HFFc6 (cell line): ENCODE measurements at regions not wholly inside any gene's neighbourhood (a gene's known extent, or its start where the extent isn't known, plus 50 kb on each side); places are given as distances from the start of the nearest gene placed in this dataset.
"Not testable (repeated sequence)": the region's sequence is repeated elsewhere in the genome, so short reads cannot be mapped to it uniquely, and the experiment has no call there.

Experiments used
- DNase-seq: peaks from one replicate; pipeline ENCODE4 v3.0.0-alpha.2; 2018
- H3K27ac Mint-ChIP-seq: 2 replicates; pipeline ENCODE4 v1.8.0; 2020; ENCODE audit warnings: mild to moderate bottlenecking, mixed read lengths
- H3K27me3 Mint-ChIP-seq: 2 replicates; pipeline ENCODE4 v1.8.0; 2021; ENCODE audit warnings: mild to moderate bottlenecking, moderate library complexity, mixed read lengths; ENCODE audit not compliant: insufficient read depth
- H3K36me3 Mint-ChIP-seq: 2 replicates; pipeline ENCODE4 v1.8.0; 2021; ENCODE audit warnings: low read depth, mixed read lengths
- H3K4me1 Mint-ChIP-seq: 2 replicates; pipeline ENCODE4 v1.8.0; 2020; ENCODE audit warnings: low read depth, mixed read lengths
- H3K4me3 Mint-ChIP-seq: 2 replicates; pipeline ENCODE4 v1.8.0; 2020; ENCODE audit warnings: mild to moderate bottlenecking, moderate library complexity, mixed read lengths
- H3K9me3 Mint-ChIP-seq: 2 replicates; pipeline ENCODE4 v1.8.0; 2020; ENCODE audit warnings: mild to moderate bottlenecking, mixed read lengths

- H3K36me3 Mint-ChIP-seq, H3K9me3 Mint-ChIP-seq, H3K27ac Mint-ChIP-seq, H3K4me3 Mint-ChIP-seq, H3K27me3 Mint-ChIP-seq, DNase-seq, H3K4me1 Mint-ChIP-seq: not testable (repeated sequence)
Observed at GRCh38 chr9:61817127-61817705, 627.4 kb downstream of the SPATA31A7 start.

DNA sequence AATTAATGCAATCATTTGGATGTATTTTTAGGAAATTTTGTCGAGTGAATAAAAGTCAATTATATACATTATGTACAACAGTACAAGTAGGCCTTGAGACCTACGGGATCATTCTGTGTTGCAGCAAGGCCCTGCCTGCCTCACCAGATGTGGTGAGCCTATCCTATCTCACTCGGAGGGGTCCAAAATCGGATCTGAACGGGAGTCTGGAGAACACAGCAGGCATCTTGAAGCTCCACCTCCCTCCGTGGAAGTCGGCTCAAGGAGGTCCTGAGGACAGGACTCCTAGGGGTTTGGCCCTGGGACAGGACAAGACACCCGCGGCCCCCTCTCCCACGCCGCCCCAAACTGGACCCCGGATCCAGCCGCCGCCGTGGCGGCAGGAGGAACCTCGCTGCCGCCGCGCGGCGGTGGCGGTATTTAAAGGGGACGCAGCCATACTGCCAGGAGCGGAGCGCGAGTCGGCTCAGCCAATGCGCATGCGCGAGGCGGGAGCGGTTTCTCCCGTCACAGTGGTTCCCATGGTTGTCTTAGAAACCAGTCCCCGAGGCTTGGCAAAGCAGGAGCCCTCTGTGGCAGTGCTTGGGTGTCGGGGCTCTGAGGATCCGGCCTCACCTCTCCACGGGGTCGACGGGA lies 663.9 kb downstream of the SPATA31A7 start:
- peak; percentile 90 for DNase-seq
- H3K27ac Mint-ChIP-seq, H3K4me1 Mint-ChIP-seq, H3K36me3 Mint-ChIP-seq, H3K9me3 Mint-ChIP-seq, H3K4me3 Mint-ChIP-seq, H3K27me3 Mint-ChIP-seq: not testable (repeated sequence)

DNA sequence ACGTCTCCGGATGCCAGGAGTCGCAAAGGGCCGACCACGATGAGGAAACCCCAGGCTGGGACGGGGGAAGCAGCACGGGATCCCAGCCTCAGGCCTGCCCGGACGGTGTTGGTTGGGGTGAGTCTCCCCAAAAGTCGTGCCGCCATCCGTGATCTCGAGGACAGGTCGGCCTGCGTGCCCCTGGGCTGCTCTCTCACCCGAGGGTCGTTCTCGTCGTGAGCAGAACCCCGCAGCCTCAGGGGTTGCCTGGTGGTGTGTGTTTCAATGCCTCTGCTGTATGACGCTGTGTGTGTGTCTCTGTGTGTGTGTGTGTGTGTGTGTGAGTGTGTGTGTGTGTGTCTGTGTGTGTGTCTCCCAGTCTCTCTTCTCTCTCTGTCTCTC lies 664.4 kb downstream of the SPATA31A7 start:
- Mint-ChIP-seq H3K4me3 (peak overlapping the region; percentile 60), H3K27ac (peak overlapping the region; percentile 71; the same call in 1 of the 2 replicates)
- H3K27me3 Mint-ChIP-seq, H3K9me3 Mint-ChIP-seq, H3K36me3 Mint-ChIP-seq, H3K4me1 Mint-ChIP-seq: not testable (repeated sequence)
- DNase-seq, result peak; percentile 0

GRCh38 chr9:61856283-61856682 lies 666.4 kb downstream of the SPATA31A7 start:
- not testable (repeated sequence) for H3K27ac Mint-ChIP-seq, H3K4me3 Mint-ChIP-seq, H3K27me3 Mint-ChIP-seq, H3K9me3 Mint-ChIP-seq, DNase-seq, H3K4me1 Mint-ChIP-seq, H3K36me3 Mint-ChIP-seq

DNA sequence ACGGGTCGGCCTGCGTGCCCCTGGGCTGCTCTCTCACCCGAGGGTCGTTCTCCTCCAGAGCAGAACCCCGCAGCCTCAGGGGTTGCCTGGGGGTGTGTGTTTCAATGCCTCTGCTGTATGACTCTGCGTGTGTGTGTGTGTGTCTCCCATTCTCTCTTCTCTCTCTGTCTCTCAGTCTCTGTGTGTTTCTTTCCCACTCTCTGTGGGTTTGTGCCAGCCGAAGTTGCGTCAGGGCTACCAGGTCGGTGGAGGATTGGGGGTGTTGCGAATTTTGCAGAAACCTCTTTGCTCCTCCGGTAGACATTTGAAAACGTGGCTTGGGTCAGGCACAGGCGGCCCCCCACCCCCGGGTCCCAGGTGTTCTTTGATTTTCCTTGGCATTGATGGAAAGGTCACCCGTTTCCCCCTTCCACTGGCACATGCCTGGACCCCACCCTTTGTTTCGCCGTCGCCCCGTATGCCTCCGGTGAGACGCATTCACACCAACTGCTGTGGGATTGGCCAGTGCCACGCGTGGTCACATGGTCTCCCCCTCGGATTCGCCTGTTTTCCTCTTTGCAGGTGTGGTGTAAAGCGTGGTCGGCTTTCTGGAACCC lies 667.1 kb downstream of the SPATA31A7 start:
- not testable (repeated sequence) for H3K4me1 Mint-ChIP-seq, H3K27ac Mint-ChIP-seq, H3K27me3 Mint-ChIP-seq, H3K9me3 Mint-ChIP-seq, H3K36me3 Mint-ChIP-seq
- 0 out of 2 replicates have a peak overlapping the region, but pooled peaks have one; percentile 32 for H3K4me3 Mint-ChIP-seq
- peak; percentile 0 for DNase-seq

DNA sequence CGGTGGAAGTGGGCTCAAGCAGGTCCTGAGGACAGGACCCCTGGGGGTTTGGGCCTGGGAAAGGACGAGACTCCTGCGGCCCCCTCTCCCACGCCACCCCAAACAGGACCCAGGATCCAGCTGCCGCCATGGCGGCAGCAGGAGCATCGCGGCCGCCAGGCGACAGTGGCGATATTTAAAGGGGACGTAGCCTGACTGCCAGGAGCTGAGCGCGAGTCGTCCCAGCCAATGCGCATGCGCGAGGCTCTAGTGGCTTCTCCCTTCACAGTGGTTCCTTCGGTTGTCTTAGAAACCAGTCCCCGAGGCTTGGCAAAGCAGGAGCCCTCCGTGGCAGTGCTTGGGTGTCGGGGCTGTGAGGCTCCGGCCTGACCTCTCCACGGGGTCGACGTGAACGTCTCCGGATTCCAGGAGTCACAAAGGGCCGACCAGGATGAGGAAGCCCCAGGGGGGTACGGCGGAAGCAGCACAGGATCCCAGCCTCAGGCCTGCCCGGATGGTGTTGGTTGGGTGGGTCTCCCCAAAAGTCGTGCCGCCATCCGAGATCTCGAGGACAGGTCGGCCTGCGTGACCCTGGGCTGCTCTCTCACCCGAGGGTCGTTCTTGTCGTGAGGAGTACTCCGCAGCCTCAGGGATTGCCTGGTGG lies 668.0 kb downstream of the SPATA31A7 start:
- H3K4me1 Mint-ChIP-seq, H3K4me3 Mint-ChIP-seq, H3K9me3 Mint-ChIP-seq, H3K36me3 Mint-ChIP-seq, H3K27me3 Mint-ChIP-seq, H3K27ac Mint-ChIP-seq, DNase-seq: not testable (repeated sequence)

DNA sequence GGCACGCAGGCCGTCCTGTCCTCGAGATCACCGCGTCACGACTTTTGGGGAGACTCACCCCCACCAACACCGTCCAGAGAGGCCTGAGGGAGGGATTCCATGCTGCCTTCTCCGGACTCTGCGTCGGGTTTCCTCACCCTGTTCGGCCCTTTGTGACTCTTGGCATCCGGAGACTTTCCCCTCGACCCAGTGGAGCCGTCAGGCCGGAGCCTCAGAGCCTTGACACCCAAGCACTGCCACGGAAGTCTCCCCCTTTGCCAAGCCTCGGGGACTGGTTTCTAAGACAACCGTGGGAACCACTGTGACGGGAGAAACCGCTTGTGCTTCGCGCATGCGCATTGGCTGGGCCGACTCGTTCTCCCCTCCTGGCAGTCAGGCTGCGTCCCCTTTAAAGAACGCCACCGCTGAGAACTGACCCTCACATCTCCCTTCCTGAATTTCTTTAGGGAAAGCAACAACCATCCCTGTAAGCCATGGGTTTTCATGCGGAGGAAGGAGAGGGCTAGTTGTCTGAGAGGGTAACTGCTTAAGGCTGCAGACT lies 672.7 kb downstream of the SPATA31A7 start:
- not testable (repeated sequence) for H3K27me3 Mint-ChIP-seq, H3K4me3 Mint-ChIP-seq

DNA sequence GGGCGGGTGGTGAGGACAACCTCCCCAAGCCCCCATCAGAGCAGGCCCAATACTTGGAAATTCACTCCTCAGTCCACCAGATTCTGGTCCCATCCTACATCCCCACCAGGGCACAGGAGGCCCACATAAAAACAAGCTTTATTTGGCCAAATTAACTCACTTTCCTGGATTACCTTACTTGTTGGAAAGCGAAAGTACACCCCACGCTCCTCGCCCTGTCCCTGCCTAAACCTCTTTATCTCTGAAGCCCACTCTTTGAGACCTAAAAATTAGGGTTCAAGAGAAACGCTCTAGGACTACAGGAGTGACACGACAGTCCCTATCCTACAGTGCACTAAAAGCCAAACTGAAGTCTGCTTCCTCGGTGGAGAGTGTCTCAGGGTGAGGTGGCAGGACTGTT lies 674.6 kb downstream of the SPATA31A7 start:
- H3K27me3 Mint-ChIP-seq, result not testable (repeated sequence)

More for the DNA sequence above, 672.7 kb downstream of the SPATA31A7 start:
- peak; percentile 0 for DNase-seq
- not testable (repeated sequence) for H3K27ac Mint-ChIP-seq, H3K4me1 Mint-ChIP-seq, H3K36me3 Mint-ChIP-seq, H3K9me3 Mint-ChIP-seq

DNA sequence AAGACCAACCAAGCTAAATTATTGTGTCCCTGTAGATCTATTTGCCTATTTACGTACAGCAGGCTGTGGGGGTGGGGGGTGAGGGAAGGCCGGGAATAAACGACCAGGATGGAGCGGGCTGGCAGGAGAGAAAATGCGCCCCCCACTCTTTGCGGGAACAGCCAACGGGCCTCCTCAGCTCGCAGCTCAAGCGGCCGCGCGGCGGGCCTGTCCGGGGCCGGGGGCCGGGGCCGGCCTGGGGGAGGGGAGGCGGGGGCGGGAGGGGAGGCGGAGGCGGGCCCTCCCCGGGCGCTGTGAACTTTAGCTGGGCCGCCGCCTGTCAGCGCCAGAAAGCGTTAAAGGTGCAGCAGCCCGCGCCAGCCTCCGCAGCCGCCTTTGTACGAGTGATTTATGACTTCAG lies 679.1 kb downstream of the SPATA31A7 start:
- H3K4me1 Mint-ChIP-seq, H3K36me3 Mint-ChIP-seq, H3K9me3 Mint-ChIP-seq, DNase-seq, H3K4me3 Mint-ChIP-seq, H3K27me3 Mint-ChIP-seq, H3K27ac Mint-ChIP-seq: not testable (repeated sequence)

More for the DNA sequence above, 674.6 kb downstream of the SPATA31A7 start:
- not testable (repeated sequence) for H3K9me3 Mint-ChIP-seq, H3K27ac Mint-ChIP-seq, H3K36me3 Mint-ChIP-seq, DNase-seq, H3K4me1 Mint-ChIP-seq, H3K4me3 Mint-ChIP-seq

- H3K27me3 Mint-ChIP-seq, H3K4me3 Mint-ChIP-seq, H3K4me1 Mint-ChIP-seq, H3K27ac Mint-ChIP-seq, H3K36me3 Mint-ChIP-seq, H3K9me3 Mint-ChIP-seq, DNase-seq: not testable (repeated sequence)
Observed at GRCh38 chr9:61872329-61872728, 682.5 kb downstream of the SPATA31A7 start.
